ENCODE measurements at regions not wholly inside any gene's neighbourhood (a gene's known extent, or its start where the extent isn't known, plus 50 kb on each side); places are given as distances from the start of the nearest gene placed in this dataset.

DNA sequence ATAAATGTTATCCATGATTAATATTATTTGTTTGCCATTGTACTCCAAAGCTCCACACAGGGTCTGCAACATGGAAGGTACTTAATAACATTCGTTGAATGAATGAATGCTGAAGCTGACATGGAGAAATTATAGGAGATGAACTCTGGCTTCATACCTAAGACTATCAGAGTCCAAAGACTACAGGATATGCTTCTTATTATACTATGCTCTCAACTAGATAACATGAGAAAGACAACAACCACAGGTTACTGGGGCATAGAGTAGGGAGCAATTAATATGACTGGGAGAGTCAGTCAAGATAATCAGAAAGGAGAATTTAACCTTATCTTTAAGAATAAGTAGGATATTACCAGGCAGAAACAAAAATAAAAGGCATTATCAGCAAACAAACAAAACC is 236.3 kb upstream of the SOX5 start:
- Mint-ChIP-seq H3K27ac (no peak overlapping the region), H3K4me3 (no peak overlapping the region), H3K36me3 (no peaks in the 10 kb centered on the region), H3K27me3 (ENCODE audit: low read depth in 3 of 3) (peaks cover 0 to 3% (median 2%) of the 10 kb centered on the region in 3 donors), H3K9me3 (peaks cover 0 to 5% (median under 1%) of the 10 kb centered on the region in 6 donors), H3K4me1 (no peaks in the 10 kb centered on the region)
- DNase-seq: no peak

DNA sequence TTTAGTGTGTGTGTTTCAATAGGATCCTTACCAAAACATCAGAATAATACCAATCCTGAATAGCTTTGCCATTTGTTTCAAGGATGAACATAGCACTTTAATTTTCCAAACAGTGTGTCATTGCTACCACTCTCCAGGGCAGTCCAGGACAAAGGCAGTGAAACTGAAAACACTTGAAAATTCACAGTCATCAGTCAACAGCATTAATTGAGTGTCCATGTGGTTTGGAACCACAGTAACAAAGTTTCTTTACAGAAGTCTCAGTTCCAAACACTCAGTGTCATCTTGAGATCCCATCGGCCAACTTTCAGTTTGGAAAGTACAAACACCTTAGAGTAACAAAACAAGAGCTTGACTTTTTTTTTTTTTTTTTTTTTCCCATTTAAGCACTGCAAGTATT is 228.4 kb upstream of the SOX5 start:
- Mint-ChIP-seq H3K27me3 (ENCODE audit: low read depth in 3 of 3) (peaks cover 0 to 2% (median 2%) of the 10 kb centered on the region in 3 donors), H3K27ac (no peak overlapping the region), H3K4me1 (no peaks in the 10 kb centered on the region), H3K36me3 (no peaks in the 10 kb centered on the region), H3K9me3 (peaks cover 0 to 3% (median 0%) of the 10 kb centered on the region in 6 donors), H3K4me3 (no peak overlapping the region)
- no peak for DNase-seq

DNA sequence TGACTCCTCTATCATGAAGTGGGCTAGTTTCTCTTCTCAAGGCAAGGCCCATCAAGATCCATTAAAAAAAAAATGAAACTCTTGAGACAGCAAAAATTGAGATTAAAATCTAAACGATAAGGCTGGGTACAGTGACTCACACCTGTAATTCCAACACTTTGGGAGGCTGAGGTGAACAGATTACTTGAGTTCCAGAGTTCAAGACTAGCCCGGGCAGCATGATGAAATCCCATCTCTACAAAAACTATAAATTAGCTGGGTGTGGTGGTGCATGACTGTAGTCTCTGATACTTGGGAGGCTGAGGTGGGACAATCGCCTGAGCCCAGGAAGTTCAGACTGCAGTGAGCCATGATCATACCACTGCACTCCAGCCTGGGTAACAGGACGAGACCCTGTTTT is 226.5 kb upstream of the SOX5 start:
- no peak overlapping the region for H3K27ac Mint-ChIP-seq
- H3K27me3 Mint-ChIP-seq (ENCODE audit: low read depth in 3 of 3): peaks cover 0 to 6% (median 0%) of the 10 kb centered on the region in 3 donors

DNA sequence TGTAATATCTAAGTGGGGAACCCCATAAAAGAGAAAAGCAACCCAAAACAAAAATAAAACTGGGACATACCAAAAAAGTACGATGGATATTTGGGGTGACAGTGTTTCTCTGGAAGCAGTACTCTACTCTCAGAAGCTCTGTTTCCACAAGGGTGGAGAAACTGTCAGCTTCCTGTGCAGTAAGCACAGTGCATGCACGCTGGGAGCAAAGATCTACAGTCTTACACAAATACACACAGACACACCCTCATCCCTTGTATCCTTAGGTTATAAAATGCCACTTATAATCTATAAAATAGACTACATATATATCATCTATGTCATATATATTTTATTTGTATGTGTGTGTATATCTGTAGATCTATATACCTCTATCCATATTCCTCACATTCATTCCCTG is 225.8 kb upstream of the SOX5 start:
- no peak for DNase-seq
- peaks cover 0 to 7% (median under 1%) of the 10 kb centered on the region in 6 donors for H3K9me3 Mint-ChIP-seq
- H3K4me1 Mint-ChIP-seq: no peaks in the 10 kb centered on the region
- H3K36me3 Mint-ChIP-seq: no peaks in the 10 kb centered on the region
- H3K27me3 Mint-ChIP-seq (ENCODE audit: low read depth in 3 of 3): peaks cover 0 to 6% (median 0%) of the 10 kb centered on the region in 3 donors
- H3K4me3 Mint-ChIP-seq: no peak overlapping the region
- H3K27ac Mint-ChIP-seq: no peak overlapping the region

More for the DNA sequence above, 226.5 kb upstream of the SOX5 start:
- Mint-ChIP-seq H3K4me1 (no peaks in the 10 kb centered on the region), H3K36me3 (no peaks in the 10 kb centered on the region), H3K9me3 (peaks cover 0 to 7% (median under 1%) of the 10 kb centered on the region in 6 donors), H3K4me3 (no peak overlapping the region)
- DNase-seq: no peak

DNA sequence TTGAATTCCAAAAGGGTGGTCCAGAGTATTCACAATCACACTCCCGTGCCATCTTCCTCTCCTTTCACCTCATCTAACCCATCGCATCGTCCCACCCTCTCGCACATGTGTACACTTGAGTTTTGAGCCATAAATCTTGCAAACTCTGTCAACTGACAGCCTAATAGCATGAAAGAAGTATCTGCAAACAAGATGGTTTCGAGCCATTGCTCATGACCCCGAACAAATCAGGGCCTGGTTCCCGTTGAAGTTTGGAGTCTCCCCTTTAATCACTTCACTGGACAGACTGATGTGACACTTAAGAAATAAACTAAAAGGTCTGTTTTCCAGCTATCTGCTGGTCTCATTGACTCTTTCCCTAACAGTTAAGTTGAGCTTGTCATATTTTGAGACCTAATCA is 223.6 kb upstream of the SOX5 start:
- Mint-ChIP-seq H3K36me3 (no peaks in the 10 kb centered on the region), H3K9me3 (peaks cover 0 to 7% (median 2%) of the 10 kb centered on the region in 6 donors), H3K27ac (no peak overlapping the region), H3K27me3 (ENCODE audit: low read depth in 3 of 3) (peaks cover 0 to 6% (median 0%) of the 10 kb centered on the region in 3 donors), H3K4me1 (no peaks in the 10 kb centered on the region), H3K4me3 (no peak overlapping the region)
- DNase-seq: no peak

DNA sequence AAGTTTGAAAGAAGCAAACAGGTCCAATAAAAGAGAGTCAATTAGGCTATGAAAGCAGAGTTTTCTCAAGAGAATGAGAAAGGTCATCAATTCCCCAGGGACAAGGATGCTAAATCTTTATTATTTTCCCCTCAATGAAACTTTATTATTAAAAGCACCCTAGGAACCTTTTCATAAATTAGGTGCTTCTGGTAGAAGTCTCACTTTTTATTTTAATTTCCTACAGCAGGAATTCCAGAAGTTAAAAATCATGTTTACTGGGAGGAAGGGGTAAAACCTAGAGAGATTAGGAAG is 223.2 kb upstream of the SOX5 start:
- no peak for DNase-seq
- H3K9me3 Mint-ChIP-seq: peaks cover 0 to 7% (median 2%) of the 10 kb centered on the region in 6 donors
- no peak overlapping the region for H3K27ac Mint-ChIP-seq
- H3K4me3 Mint-ChIP-seq: no peak overlapping the region
- no peaks in the 10 kb centered on the region for H3K4me1 Mint-ChIP-seq
- peaks cover 0 to 6% (median 0%) of the 10 kb centered on the region in 3 donors for H3K27me3 Mint-ChIP-seq (ENCODE audit: low read depth in 3 of 3)
- H3K36me3 Mint-ChIP-seq: no peaks in the 10 kb centered on the region

DNA sequence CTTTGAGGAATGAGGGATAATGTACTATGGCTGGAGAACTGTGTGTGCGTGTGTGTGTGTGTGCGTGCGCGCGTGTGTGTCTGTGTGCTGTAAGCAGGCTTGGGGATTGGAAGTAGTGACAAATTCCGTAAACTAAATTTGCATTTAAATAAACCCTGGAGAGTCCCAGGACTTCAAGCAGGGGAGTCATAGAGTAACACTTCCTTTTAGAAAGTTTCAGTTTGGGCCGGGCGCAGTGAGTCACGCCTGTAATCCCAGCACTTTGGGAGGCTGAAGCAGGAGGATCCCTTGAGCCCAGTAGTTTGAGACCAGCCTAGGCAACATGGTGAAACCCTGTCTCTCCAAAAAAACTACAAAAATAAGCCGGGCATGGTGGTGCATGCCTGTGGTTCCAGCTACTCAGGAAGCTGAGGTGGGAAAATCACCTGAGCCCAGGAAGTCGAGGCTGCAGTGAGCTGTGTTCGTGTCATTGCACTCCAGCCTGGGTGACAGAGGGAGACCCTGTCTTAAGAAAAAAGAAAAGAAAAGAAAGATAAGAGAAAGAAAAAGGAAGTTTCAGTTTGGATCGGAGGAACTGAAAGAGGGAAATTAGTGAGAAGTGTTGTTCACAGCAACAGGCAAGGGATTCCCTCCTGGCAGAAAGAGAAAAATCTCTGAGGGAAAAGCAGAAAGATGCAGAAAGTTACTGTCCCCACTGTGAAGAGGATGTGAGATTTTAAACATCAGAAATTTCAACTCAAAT is 222.7 kb upstream of the SOX5 start:
- Mint-ChIP-seq H3K36me3 (no peaks in the 10 kb centered on the region), H3K27me3 (ENCODE audit: low read depth in 3 of 3) (peaks cover 0 to 6% (median 0%) of the 10 kb centered on the region in 3 donors), H3K27ac (no peak overlapping the region), H3K4me1 (no peaks in the 10 kb centered on the region), H3K9me3 (peaks cover 0 to 7% (median 2%) of the 10 kb centered on the region in 6 donors), H3K4me3 (no peak overlapping the region)
- DNase-seq: no peak

DNA sequence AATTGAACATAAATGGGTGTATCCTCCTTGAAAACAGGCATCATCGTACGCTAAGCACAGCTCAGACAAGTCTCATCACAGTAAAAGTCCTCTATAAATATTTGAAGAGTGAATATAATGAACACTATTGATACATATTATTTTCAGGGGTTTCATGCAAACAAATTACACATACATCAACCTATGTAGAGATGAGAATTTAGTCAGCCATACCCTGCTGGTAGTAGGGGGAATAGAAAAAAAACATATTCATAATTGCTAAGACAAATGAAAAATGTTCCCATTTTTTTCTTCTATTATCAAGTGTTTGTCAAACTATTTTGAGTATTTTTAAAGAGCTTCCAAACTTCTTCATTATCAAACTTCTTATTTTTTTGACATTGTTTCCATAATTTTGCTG is 205.6 kb upstream of the SOX5 start:
- no peak overlapping the region for H3K4me3 Mint-ChIP-seq
- DNase-seq: no peak
- H3K4me1 Mint-ChIP-seq: no peaks in the 10 kb centered on the region
- no peaks in the 10 kb centered on the region for H3K27me3 Mint-ChIP-seq (ENCODE audit: low read depth in 3 of 3)
- H3K36me3 Mint-ChIP-seq: no peaks in the 10 kb centered on the region
- H3K27ac Mint-ChIP-seq: no peak overlapping the region
- H3K9me3 Mint-ChIP-seq: peaks cover 0 to 5% (median under 1%) of the 10 kb centered on the region in 6 donors

DNA sequence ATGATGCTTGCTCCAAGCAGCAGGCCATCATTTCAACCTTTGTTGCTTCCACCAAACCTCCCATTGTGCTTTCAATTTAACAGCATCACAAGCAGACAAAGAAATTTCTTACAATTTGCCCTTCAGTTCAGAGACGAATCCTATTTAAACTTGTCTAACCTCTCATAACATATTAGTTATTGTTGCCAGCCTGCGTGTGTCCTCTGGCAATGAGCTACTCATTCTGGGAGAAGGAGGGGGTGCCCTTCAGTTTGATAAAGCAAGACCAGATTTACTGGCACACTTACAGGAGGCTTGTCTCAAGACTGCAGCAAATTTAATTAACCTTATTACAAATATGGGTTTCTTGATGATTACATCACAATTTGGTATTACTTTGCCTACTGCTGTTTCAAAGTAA is 203.6 kb upstream of the SOX5 start:
- no peaks in the 10 kb centered on the region for H3K4me1 Mint-ChIP-seq
- no peak for DNase-seq
- no peaks in the 10 kb centered on the region for H3K27me3 Mint-ChIP-seq (ENCODE audit: low read depth in 3 of 3)
- H3K4me3 Mint-ChIP-seq: no peak overlapping the region
- peaks cover 0 to 5% (median under 1%) of the 10 kb centered on the region in 6 donors for H3K9me3 Mint-ChIP-seq
- H3K27ac Mint-ChIP-seq: no peak overlapping the region
- H3K36me3 Mint-ChIP-seq: no peaks in the 10 kb centered on the region

DNA sequence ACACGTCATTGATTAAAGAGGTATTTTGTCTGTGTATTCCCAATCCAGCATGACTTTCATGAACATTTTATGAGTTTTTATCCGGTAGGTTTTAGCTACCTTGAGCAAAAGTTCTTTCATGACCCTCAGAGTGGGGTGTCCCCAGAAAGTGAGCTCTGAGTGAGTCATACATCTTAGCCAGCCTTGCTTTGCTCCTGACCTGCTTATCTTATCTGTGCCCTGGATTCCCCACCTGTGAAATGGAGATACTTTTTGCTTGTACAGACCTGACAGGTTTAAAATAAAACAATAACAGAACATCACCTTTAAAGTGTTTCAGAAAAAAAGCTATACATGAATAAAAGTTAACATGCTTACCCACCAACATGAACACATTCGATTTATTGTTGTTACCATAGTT is 202.8 kb upstream of the SOX5 start:
- no peak overlapping the region for H3K27ac Mint-ChIP-seq
- H3K9me3 Mint-ChIP-seq: peaks cover 0 to 5% (median under 1%) of the 10 kb centered on the region in 6 donors
- H3K36me3 Mint-ChIP-seq: no peaks in the 10 kb centered on the region
- no peaks in the 10 kb centered on the region for H3K4me1 Mint-ChIP-seq
- no peak for DNase-seq
- H3K4me3 Mint-ChIP-seq: no peak overlapping the region
- H3K27me3 Mint-ChIP-seq (ENCODE audit: low read depth in 3 of 3): no peaks in the 10 kb centered on the region

DNA sequence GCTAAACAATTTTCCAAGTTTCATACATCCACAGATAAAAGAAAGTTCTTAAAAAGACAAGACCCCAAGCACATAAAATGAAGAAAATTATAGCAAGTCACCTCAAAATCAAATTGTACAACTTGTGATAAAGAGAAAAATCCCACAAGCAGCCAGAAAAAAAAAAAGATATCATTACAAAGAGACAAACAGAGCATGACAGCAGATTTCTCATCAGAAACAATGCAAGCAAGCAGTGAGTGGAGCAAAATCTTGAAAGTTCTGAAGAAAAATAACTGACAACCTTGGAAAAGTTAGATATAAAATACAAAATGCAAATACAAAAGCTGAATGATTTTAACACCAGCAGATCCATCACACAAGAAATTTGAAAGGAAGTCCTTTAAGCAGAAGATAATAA is 194.5 kb upstream of the SOX5 start:
- peaks cover 3 to 13% (median 8%) of the 10 kb centered on the region in 6 donors for H3K9me3 Mint-ChIP-seq
- peaks cover 0 to 4% (median 2%) of the 10 kb centered on the region in 3 donors for H3K27me3 Mint-ChIP-seq (ENCODE audit: low read depth in 3 of 3)
- no peak for DNase-seq
- H3K4me3 Mint-ChIP-seq: no peak overlapping the region
- no peak overlapping the region for H3K27ac Mint-ChIP-seq
- no peaks in the 10 kb centered on the region for H3K36me3 Mint-ChIP-seq
- no peaks in the 10 kb centered on the region for H3K4me1 Mint-ChIP-seq

DNA sequence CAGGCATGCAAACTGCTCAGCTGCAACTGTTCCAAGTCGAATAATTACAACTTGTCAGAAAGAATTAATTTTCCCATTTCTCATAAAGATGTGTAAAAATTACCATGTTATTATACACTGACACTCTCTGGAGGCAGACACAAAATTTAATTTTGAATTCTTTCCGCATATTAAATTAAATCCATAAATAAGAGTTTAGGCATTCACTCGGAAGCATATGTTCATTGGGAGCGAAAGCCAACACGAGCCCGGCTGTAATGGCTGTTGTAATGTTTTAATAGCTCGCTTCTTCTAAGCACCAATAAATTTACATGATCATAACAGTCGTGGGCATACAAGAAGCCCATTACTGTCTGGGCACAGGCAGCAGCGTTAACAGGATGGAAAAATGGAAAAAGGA is 189.6 kb upstream of the SOX5 start:
- Mint-ChIP-seq H3K27ac (no peak overlapping the region), H3K4me1 (no peaks in the 10 kb centered on the region), H3K27me3 (ENCODE audit: low read depth in 3 of 3) (peaks cover 2 to 3% (median 2%) of the 10 kb centered on the region in 3 donors), H3K9me3 (peaks cover 3 to 10% (median 6%) of the 10 kb centered on the region in 6 donors), H3K4me3 (no peak overlapping the region), H3K36me3 (no peaks in the 10 kb centered on the region)
- DNase-seq: no peak

DNA sequence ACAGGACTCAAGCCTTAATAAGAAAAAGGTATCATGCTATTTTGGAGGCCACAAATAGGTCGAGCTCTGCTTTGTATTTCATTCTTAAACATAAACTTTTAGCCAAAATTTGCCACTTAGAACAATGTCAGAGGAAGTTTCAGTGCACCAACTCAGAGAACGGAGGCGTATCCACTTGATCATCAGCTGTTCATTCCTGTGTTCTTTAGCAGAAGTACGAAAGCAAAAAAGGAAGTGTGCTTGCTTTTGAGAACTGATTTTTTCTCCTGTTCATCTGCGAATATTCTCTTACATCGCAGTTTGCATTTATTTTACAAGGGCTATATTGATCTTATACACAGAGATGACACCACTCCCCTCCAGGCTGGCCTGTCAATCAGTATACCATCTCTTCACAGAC is 188.6 kb upstream of the SOX5 start:
- Mint-ChIP-seq H3K9me3 (peaks cover 0 to 7% (median 1%) of the 10 kb centered on the region in 6 donors), H3K27me3 (ENCODE audit: low read depth in 3 of 3) (peaks cover 2 to 3% (median 2%) of the 10 kb centered on the region in 3 donors), H3K4me1 (no peaks in the 10 kb centered on the region), H3K36me3 (no peaks in the 10 kb centered on the region), H3K4me3 (no peak overlapping the region), H3K27ac (no peak overlapping the region)
- no peak for DNase-seq

DNA sequence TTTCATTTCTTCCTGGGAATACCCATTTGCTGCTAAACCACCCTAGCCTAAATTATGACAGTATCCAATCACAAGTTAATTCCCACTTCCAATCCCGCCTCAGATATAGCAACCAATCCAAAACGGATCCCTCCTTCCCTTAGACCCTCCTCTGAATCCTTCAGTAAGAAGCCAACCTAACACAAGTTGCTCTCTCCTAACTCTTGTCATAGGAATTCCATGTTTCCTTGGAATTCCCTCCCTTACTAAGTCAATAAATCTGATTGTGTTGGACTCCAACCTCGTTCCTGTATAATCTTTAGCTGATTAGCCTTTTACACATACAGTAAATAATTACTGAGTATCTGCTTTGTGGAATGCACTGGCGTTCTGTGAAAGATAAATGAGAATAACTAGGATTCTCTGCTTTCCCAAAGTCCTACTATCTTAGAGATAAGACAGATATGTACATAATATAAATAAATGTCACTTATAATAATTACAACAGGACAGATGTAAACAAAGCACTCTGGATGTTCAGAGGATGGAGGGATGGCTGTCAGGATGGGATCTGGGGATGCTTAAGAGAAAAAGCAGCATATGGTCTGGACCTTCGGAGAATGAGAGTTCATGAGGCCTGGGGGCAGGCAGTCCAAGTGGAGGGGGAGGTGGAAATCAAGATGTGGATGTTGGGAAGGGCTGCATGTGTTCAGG is 185.8 kb upstream of the SOX5 start:
- Mint-ChIP-seq H3K9me3 (peaks cover 0 to 7% (median 0%) of the 10 kb centered on the region in 6 donors), H3K36me3 (no peaks in the 10 kb centered on the region), H3K4me3 (no peak overlapping the region), H3K4me1 (no peaks in the 10 kb centered on the region), H3K27ac (no peak overlapping the region), H3K27me3 (ENCODE audit: low read depth in 3 of 3) (peaks cover 0 to 3% (median 0%) of the 10 kb centered on the region in 3 donors)
- no peak for DNase-seq

All from immature natural killer cell (primary cell).